DMS53 (cell line): ENCODE measurements at regions not wholly inside any gene's neighbourhood (a gene's known extent, or its start where the extent isn't known, plus 50 kb on each side); places are given as distances from the start of the nearest gene placed in this dataset.
"Not testable (repeated sequence)": the region's sequence is repeated elsewhere in the genome, so short reads cannot be mapped to it uniquely, and the experiment has no call there.

Experiments
- DNase-seq: peaks from one replicate; lab custom pipeline; 2025; lab: John Stamatoyannopoulos, UW

DNA sequence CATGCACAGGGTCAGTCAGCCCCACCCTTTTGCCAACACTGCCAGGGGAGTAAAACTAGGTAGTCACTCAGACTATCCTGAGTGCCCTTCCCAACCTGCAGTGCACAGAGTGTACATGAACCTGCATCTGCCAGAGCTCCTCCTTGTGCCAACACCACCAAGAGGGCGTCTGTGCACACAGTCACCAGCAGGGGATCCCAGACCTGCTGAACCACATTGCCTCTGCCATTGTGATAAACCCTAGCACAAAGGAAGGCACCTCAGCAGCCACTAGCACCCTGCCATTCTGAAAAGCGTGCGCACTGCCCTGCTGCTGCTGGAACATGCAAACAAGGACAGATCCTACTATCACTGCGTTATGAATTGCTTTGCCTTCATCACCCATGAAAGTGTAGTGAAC lies 247.8 kb upstream of the POU3F4 start:
- peak; percentile 29 for DNase-seq

DNA sequence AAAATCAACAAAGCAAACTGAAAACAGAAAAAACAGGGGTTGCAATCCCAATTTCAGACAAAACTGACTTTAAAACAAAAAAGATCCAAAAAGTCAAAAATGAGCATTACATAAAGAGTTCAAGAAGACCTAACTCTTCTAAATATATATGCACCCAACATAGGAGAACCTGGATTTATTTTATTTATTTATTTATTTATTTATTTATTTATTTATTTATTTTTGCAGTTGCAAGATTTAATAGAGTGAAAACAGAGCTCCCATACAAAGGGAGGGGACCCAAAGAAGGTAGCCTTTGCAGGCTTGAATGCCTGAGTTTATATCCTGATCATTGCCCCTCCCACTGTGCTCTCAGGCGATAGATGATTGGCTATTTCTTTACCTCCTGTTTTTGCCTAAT lies 245.9 kb upstream of the POU3F4 start:
- DNase-seq: not testable (repeated sequence)

DNA sequence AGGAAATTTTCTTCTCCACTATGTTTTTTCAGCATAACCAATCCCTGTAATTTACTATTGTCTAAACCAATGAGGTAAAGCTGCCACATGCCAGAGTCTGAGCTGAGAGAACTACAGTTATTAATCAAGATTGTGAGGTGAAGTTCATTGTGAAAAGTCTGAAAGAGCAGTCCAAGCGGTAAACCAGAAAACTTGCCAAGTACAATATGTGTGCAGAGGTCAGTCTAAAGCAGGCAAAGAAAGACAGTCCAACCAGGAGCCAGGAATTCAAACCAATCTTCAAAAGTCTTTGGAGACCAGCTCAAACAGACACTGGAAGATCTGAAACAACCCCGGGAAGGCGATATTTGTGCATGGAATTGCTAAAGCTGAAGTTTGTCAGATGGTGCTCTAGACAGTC lies 229.1 kb upstream of the POU3F4 start:
- DNase-seq: no peak

GRCh38 chrX:83286627-83287026 lies 221.5 kb upstream of the POU3F4 start:
- DNase-seq: peak; percentile 52

GRCh38 chrX:83305381-83305780 lies 202.7 kb upstream of the POU3F4 start:
- no peak for DNase-seq

- DNase-seq: no peak
These were observed 189.1 kb upstream of the POU3F4 start for GRCh38 chrX:83319023-83319422.

- DNase-seq: peak; percentile 50
These were observed 181.6 kb upstream of the POU3F4 start for GRCh38 chrX:83326539-83326938.

DNA sequence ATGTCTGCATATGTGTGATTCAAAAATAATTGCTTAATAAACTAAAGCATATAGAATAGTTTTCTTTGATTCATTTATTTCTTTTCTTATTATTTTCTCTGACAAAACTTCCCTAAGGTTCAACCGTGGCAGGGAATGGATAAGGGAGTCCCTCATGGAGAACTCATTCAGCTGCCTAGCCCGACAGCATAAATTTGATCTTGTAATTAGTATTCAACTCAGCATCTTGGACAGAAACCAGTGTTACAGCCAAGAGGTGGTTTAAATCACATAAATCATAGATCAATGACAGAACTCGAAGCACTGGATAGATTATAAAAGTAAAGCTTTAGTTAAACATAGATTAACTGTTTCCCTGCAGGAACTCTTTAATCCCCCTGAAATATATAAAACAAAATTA lies 174.3 kb upstream of the POU3F4 start:
- no peak for DNase-seq

DNA sequence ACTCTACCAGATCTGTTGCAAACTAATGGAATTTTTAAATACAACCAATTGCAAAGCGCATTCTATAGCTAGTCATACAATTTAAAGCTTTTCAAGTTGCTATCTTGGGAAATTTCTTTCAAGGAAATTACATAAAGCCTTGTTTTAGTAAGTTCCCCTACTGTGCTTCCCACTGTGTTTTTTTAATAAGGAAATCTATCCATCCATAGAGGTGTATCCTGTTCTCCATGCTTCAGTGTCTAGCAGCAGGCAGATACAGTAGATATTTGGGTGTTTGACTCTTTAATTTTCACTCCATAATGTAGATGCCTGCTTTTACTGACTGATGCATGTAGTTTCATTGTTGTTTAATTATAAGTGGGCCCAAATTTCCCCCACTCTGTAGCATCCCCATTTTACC lies 171.6 kb upstream of the POU3F4 start:
- DNase-seq: no peak

DNA sequence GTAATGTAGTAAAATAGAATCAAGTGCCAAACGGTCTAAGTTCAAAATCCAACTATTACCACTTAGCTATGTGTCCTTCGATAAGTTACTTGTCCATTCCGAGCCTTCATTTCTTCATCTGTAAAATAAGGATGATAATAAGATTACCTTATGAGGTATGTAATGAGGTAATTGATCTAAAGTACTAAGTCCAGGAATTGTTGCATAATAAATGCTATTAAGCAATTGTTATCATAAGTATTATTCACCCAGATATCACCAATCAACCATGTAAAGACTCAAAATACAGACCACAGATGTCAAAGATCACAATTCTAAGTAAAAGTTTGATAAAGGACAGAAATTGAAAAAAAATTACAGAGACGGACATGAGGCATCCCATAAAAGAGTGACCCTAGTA lies 168.4 kb upstream of the POU3F4 start:
- DNase-seq: no peak

- DNase-seq: peak; percentile 8
These were observed 162.8 kb upstream of the POU3F4 start for GRCh38 chrX:83345298-83345697.
